CD4-positive, alpha-beta T cell treated with Interleukin-4 for 1 hour (primary cell): ENCODE measurements at regions not wholly inside any gene's neighbourhood (a gene's known extent, or its start where the extent isn't known, plus 50 kb on each side); places are given as distances from the start of the nearest gene placed in this dataset.

ENCODE experiments used
- DNase-seq, 2 donors: peaks; one replicate each; pipeline ENCODE4 v3.0.0-alpha.2; 2020 to 2022

DNA sequence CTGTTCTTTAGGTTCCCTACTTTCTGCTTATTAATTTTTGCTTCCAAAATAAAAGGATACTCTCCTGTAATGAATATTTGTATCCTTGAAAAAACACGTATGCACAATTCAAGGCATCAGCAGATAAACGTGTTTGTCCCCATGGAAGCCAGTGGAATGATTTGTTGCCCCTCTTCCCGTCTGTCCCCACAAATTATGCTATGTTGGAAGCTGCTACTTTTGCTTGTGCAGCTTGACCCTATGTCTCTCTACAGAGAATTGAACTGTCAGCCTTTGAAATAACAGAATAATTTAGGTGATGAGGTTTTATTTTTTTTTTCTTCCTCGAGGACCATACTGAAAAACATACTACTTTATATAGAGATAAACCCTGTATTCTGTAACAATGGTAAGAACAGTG is 401.5 kb upstream of the GOLIM4 start:
- no peak for DNase-seq

DNA sequence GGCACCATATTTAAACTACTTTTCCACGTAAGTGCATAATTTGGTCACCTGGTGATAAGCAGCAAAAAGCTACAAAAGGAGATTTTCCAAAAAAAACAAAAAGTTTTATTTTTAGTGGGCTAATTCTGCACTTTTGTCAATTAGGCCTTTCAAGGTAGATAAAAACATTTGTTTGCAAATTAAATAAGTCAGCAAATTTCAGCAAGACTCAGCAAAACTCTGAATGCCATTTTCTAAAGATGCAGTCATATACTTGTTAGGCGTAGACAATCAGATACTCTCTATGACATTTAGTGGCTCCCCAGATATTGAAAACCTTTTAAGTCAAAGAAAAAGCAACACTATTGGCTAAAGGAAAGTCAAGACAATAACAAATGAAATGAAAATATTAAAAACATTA is 400.2 kb upstream of the GOLIM4 start:
- DNase-seq, result no peak

DNA sequence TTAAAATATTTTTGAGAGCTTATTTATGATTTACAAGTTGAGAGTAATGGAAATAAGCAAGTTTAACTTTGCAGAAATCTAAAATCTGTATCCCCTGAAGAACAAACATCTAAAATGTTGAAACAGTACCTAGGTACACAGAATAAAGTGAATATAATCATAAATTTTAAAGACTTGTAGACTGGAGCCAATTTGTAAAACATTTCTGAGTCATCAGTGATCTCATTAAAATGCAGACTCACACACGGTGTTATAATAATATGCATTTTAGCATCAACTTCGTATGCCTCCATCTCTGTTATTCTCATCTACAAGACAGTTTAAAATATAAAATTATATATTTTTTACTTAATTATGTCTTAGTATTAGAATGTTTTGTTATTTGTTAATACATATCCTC is 399.5 kb upstream of the GOLIM4 start:
- DNase-seq, result no peak

- DNase-seq, result no peak
These were observed 397.9 kb upstream of the GOLIM4 start for GRCh38 chr3:168493412-168494205.

DNA sequence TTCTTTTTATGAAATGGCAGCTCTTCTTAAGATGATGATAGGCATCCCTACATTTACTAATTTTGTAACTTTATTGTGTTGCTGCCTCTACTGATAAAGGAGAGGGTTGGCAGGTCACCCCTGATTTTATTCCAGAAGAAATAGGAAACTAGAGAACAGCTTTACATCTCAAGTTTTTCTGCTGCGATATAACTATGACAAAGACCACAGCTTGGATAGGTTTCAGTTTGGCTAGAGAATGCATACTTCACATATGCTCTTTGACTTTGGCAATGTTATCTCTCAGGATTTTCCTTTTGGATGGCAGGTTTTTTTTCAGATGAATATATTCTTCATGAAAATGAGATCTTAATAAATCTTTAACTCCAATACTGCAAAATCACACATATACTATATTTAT is 395.3 kb upstream of the GOLIM4 start:
- DNase-seq, result no peak

- no peak for DNase-seq
These were observed 393.6 kb upstream of the GOLIM4 start for GRCh38 chr3:168489301-168489700.

DNA sequence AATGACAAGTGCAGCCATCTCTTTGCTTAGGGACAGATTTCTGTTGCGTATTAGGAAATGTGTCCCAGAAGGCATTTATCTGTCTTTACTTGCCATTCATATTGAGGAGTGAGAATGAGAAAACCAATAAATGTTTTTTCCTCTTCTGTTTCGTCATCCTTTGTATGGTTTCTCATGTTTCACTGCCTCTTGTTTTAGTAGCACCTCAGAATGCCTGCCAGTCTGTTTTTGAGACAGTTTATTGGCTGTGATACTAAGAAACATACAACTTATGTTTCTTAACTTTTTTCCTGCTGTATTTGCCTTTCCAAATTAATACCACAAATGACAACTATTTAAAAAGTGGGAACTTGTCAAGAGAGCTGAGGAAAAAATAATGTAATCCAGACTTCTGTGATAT is 390.2 kb upstream of the GOLIM4 start:
- DNase-seq, result no peak

GRCh38 chr3:168476360-168476980 is 380.7 kb upstream of the GOLIM4 start:
- DNase-seq, result no peak

DNA sequence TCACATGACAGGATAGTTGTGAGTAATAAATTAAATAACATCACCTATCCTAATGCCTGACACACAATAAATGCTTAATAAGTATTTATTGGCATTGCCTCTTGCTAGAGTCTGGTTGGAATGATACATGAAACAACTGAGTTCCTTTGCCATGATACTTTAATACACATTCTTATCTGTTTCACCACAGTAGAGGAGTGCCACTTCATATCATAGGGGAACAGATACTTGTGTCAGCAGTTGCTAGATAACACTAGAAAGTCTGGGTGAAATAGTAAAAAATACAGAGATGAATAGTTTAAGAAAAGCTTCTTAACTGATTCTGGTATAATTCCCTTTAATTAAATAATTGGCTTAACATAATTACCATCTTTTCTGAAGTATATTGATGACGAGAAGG is 380.0 kb upstream of the GOLIM4 start:
- DNase-seq, result no peak

GRCh38 chr3:168473334-168473890 is 377.7 kb upstream of the GOLIM4 start:
- DNase-seq, result no peak

DNA sequence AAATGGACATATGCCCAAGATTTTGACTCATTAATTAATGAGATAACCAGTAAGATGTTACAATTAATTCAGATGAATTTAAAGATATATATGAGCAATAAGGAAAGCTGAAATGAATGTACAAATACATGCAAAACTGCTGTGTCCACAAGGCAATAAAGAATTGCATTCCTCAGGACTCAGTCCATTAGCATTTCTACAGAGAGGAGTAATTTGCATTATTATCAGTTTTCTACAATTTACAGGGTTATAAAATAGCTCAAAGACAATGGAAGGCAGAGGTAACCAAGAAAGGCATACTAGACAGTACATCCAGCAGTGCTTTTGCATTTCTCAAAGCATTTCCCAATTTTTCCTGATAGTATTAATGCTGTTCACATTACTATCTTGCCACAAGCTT is 377.1 kb upstream of the GOLIM4 start:
- DNase-seq, result no peak

- DNase-seq, result no peak
These were observed 374.7 kb upstream of the GOLIM4 start for GRCh38 chr3:168470380-168470779.

DNA sequence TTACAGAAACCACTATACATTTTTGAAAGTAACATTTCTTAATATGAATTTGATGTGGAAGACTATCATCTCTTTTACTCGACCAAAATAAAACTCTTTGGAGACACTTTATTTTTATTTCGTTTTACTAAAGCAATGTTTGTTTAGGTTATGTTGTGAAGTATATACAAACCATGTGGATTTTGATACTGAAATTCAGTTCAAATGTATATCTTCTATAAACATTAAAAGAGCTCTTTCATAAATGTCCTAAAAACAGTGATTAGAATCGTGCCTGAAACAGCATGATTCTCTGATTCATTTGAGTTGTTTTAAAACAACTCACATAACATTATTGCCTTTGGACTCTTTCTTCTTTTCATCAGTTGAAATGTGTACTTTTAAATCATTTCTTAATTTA is 373.7 kb upstream of the GOLIM4 start:
- DNase-seq, result no peak

GRCh38 chr3:168467115-168467714 is 371.5 kb upstream of the GOLIM4 start:
- no peak for DNase-seq

- DNase-seq, result no peak
These were observed 366.1 kb upstream of the GOLIM4 start for GRCh38 chr3:168461793-168462192.

- no peak for DNase-seq
These were observed 363.6 kb upstream of the GOLIM4 start for GRCh38 chr3:168459226-168459784.

- no peak for DNase-seq
These were observed 362.3 kb upstream of the GOLIM4 start for GRCh38 chr3:168457954-168458539.

- DNase-seq, result no peak
These were observed 360.1 kb upstream of the GOLIM4 start for GRCh38 chr3:168455814-168456213.

GRCh38 chr3:168453623-168454022 is 357.9 kb upstream of the GOLIM4 start:
- DNase-seq, result no peak

GRCh38 chr3:168443965-168444364 is 348.2 kb upstream of the GOLIM4 start:
- DNase-seq, result no peak

- DNase-seq, result no peak
These were observed 346.8 kb upstream of the GOLIM4 start for GRCh38 chr3:168442502-168442901.

GRCh38 chr3:168436245-168436724 is 340.6 kb upstream of the GOLIM4 start:
- no peak for DNase-seq

DNA sequence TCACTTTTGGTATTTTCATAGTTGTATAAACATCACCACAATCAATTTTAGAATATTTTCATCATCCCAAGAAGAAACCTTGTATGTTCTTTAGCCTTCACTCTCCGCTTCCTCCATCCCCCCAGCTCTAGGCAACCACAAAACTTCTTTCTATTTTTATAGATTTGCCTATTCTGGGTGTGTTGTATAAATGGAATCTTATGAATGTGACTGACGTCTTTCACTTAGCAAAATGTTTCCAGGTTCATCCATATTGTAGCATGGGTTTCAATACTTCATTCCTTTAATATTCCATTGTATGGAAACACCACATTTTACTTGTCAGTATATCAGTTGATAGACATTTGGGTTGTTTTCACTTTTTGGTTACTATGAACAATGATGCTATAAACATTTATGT is 335.8 kb upstream of the GOLIM4 start:
- no peak for DNase-seq
